ENCODE measurements at regions not wholly inside any gene's neighbourhood (a gene's known extent, or its start where the extent isn't known, plus 50 kb on each side); places are given as distances from the start of the nearest gene placed in this dataset.

DNA sequence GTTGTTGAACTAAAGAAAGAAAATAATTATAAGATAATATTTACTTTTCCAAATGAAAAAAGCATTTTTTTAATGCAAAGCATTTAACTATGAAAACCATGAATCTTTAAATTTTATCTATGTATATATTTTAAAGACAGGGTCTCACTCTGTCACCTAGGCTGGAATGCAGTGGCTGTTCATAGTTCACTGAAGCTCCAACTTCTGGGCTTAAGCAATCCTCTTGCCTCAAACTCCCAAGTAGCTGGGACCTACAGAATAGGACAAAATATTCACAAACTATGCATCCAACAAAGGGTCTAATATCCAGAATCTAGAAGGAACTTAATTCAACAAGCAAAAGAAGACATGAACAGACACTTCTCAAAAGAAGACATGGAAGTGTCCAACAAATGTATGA is 55.9 kb upstream of the ALB start:
- Histone ChIP-seq H4K20me1 (ENCODE audit: insufficient read depth) (no peaks in the 10 kb centered on the region), H2AFZ (ENCODE audit: low read depth) (no peak overlapping the region), H3K4me1 (ENCODE audit: low read depth, poor library complexity, severe bottlenecking) (no peaks in the 10 kb centered on the region), H3K27me3 (ENCODE audit: insufficient read depth, low read depth) (no peaks in the 10 kb centered on the region), H3K79me2 (ENCODE audit: insufficient read depth, low read depth) (no peaks in the 10 kb centered on the region), H3K27ac (no peak overlapping the region), H3K9ac (no peak overlapping the region), H3K36me3 (ENCODE audit: insufficient read depth) (no peaks in the 10 kb centered on the region), H3K4me3 (IDR thresholded peaks at IDR 0.05; ENCODE audit: insufficient read depth, low read depth, low read length) (no peak overlapping the region), H3K4me2 (no peak overlapping the region)
- TF ChIP-seq, protein P1, sequence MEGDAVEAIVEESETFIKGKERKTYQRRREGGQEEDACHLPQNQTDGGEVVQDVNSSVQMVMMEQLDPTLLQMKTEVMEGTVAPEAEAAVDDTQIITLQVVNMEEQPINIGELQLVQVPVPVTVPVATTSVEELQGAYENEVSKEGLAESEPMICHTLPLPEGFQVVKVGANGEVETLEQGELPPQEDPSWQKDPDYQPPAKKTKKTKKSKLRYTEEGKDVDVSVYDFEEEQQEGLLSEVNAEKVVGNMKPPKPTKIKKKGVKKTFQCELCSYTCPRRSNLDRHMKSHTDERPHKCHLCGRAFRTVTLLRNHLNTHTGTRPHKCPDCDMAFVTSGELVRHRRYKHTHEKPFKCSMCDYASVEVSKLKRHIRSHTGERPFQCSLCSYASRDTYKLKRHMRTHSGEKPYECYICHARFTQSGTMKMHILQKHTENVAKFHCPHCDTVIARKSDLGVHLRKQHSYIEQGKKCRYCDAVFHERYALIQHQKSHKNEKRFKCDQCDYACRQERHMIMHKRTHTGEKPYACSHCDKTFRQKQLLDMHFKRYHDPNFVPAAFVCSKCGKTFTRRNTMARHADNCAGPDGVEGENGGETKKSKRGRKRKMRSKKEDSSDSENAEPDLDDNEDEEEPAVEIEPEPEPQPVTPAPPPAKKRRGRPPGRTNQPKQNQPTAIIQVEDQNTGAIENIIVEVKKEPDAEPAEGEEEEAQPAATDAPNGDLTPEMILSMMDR (conservative IDR thresholded peaks at IDR 0.05; ENCODE audit: low read depth, low read length), result no peak

DNA sequence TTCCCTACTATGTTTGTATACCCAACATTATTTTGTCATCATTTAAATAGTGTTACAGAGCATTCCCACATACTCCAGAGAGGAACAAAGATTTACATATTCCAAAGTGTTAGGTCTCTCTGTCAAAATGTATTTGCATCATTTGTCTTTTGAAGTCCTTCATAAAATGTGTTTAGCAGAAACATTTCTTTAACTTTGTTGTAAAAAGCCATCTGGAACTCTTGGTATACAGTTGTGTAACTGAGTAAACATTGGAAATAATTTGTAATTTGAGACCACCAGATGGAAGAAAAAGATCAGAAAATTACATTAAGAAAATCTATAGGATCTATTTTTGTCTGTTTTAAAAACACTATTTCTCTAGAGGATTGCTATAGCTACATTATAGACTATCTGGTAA is 56.6 kb upstream of the ALB start:
- TF ChIP-seq, protein P1 (conservative IDR thresholded peaks at IDR 0.05; ENCODE audit: low read depth, low read length), result no peak
- H3K4me1 ChIP-seq (ENCODE audit: low read depth, poor library complexity, severe bottlenecking), result no peaks in the 10 kb centered on the region
- H2AFZ ChIP-seq (ENCODE audit: low read depth), result no peak overlapping the region
- no peak overlapping the region for H3K4me2 ChIP-seq
- no peaks in the 10 kb centered on the region for H3K36me3 ChIP-seq (ENCODE audit: insufficient read depth)
- no peak overlapping the region for H3K9ac ChIP-seq
- no peak overlapping the region for H3K4me3 ChIP-seq (IDR thresholded peaks at IDR 0.05; ENCODE audit: insufficient read depth, low read depth, low read length)
- no peak overlapping the region for H3K27ac ChIP-seq
- no peaks in the 10 kb centered on the region for H3K27me3 ChIP-seq (ENCODE audit: insufficient read depth, low read depth)
- H4K20me1 ChIP-seq (ENCODE audit: insufficient read depth), result no peaks in the 10 kb centered on the region
- H3K79me2 ChIP-seq (ENCODE audit: insufficient read depth, low read depth), result no peaks in the 10 kb centered on the region

DNA sequence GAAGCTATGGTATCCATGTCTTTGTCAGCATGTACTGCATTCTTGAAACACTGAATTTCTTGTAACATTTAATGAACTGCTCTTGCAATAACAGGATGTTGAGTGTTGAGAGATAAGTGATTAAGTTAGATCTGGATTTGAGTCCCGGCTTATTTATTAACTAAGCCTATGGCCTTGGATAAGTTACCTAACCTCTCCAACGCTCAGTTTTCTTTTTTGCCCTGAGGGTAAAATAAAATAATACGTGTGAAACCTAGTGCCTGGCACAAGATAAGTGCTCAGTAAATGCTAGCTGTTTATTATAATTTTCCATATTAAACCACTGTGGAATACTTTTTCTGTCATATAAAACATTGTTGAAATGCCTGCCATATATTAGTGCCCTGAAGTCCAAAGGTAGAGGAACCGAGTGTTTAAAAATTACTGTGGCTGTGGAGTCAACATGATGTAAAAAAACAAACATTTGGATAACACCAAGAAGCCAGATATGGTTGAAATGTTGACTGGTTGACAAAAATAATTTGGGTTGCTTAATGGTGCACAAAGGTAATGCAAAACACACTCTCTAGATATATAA is 58.6 kb upstream of the ALB start:
- Histone ChIP-seq H3K9ac (no peak overlapping the region), H3K4me3 (IDR thresholded peaks at IDR 0.05; ENCODE audit: insufficient read depth, low read depth, low read length) (no peak overlapping the region), H3K36me3 (ENCODE audit: insufficient read depth) (no peaks in the 10 kb centered on the region), H2AFZ (ENCODE audit: low read depth) (no peak overlapping the region), H3K4me2 (no peak overlapping the region), H4K20me1 (ENCODE audit: insufficient read depth) (no peaks in the 10 kb centered on the region), H3K27ac (no peak overlapping the region), H3K27me3 (ENCODE audit: insufficient read depth, low read depth) (no peaks in the 10 kb centered on the region), H3K79me2 (ENCODE audit: insufficient read depth, low read depth) (no peaks in the 10 kb centered on the region), H3K4me1 (ENCODE audit: low read depth, poor library complexity, severe bottlenecking) (no peaks in the 10 kb centered on the region)
- TF ChIP-seq, protein P1 (conservative IDR thresholded peaks at IDR 0.05; ENCODE audit: low read depth, low read length), result no peak

DNA sequence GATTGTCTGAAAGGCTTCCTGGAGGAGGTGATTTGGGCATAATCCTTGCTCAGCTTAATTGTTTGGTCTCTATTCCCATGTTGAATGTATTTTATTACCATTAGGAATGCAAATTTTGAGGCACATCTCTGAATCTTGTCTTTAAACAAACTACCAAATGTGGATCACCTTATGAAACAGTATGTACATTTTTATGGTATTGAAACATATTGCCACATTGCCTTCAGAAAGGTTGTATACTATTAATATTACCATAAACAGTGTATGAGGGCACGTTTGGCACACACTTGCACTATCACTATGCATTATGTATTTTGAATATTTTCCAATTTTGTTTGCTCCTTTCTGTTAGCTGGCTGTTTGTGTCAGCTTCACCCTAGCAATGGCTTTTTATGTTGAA is 60.0 kb upstream of the ALB start:
- no peak overlapping the region for H3K4me2 ChIP-seq
- TF ChIP-seq, protein P1 (conservative IDR thresholded peaks at IDR 0.05; ENCODE audit: low read depth, low read length), result no peak
- no peak overlapping the region for H3K4me3 ChIP-seq (IDR thresholded peaks at IDR 0.05; ENCODE audit: insufficient read depth, low read depth, low read length)
- no peak overlapping the region for H3K27ac ChIP-seq
- H3K4me1 ChIP-seq (ENCODE audit: low read depth, poor library complexity, severe bottlenecking), result no peaks in the 10 kb centered on the region
- H4K20me1 ChIP-seq (ENCODE audit: insufficient read depth), result no peaks in the 10 kb centered on the region
- H3K36me3 ChIP-seq (ENCODE audit: insufficient read depth), result no peaks in the 10 kb centered on the region
- H3K27me3 ChIP-seq (ENCODE audit: insufficient read depth, low read depth), result no peaks in the 10 kb centered on the region
- no peak overlapping the region for H3K9ac ChIP-seq
- no peaks in the 10 kb centered on the region for H3K79me2 ChIP-seq (ENCODE audit: insufficient read depth, low read depth)
- H2AFZ ChIP-seq (ENCODE audit: low read depth), result no peak overlapping the region

Measured in KMS-11 (cell line).